SK-N-SH treated with all-trans-retinoic acid at 6 μM for 48 hours (cell line): ENCODE measurements at regions not wholly inside any gene's neighbourhood (a gene's known extent, or its start where the extent isn't known, plus 50 kb on each side); places are given as distances from the start of the nearest gene placed in this dataset.

Experiments used
- OSR1 ChIP-seq: fragments of 250-450 bp; sonication (Bioruptor Pico); IDR thresholded peaks from 2 replicates; pipeline ENCODE4 v1.8.0; 2022; ENCODE audit warnings: moderate library complexity, mild to moderate bottlenecking, inconsistent platforms
- ZFP3 ChIP-seq: fragments of 250-450 bp; sonication (Bioruptor Pico); IDR thresholded peaks from 2 replicates; pipeline ENCODE4 v1.5.0; 2020; ENCODE audit warnings: mild to moderate bottlenecking, moderate library complexity
- ZNF8 ChIP-seq: fragments of 450-650 bp; formaldehyde crosslinking; IDR thresholded peaks from 2 replicates; pipeline ENCODE4 v1.5.0; 2020; ENCODE audit warnings: mild to moderate bottlenecking, moderate library complexity
- TF ChIP-seq, protein P1 (sequence below): fragments of 250-450 bp; sonication (Bioruptor Pico); IDR thresholded peaks from 2 replicates; pipeline ENCODE4 v1.5.1; 2021; ENCODE audit warnings: mild to moderate bottlenecking, moderate library complexity

DNA sequence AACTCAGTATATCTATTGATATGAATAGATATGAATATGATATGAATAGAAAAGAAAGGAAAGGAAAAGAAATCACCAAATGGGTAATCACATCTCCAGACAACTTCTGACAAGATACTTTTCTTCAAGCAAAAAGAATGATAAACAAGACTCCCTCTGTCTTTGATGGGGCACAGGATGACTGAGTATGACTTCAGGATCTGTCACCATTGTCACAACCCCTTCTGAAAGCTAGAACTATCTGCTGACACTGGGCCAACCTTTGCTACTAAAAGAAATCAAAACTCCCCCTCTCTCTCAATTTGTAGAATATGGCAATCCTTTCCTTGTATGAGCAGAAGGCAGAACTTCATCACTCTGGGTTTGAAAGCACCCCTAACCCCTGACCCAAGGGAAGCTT lies 267.2 kb upstream of the RASGEF1B start:
- TF ChIP-seq OSR1 (CRISPR knock-in tag): no peak
- TF ChIP-seq ZFP3 (CRISPR knock-in tag): no peak
- TF ChIP-seq, protein P1, sequence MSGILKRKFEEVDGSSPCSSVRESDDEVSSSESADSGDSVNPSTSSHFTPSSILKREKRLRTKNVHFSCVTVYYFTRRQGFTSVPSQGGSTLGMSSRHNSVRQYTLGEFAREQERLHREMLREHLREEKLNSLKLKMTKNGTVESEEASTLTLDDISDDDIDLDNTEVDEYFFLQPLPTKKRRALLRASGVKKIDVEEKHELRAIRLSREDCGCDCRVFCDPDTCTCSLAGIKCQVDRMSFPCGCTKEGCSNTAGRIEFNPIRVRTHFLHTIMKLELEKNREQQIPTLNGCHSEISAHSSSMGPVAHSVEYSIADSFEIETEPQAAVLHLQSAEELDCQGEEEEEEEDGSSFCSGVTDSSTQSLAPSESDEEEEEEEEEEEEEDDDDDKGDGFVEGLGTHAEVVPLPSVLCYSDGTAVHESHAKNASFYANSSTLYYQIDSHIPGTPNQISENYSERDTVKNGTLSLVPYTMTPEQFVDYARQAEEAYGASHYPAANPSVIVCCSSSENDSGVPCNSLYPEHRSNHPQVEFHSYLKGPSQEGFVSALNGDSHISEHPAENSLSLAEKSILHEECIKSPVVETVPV (CRISPR knock-in tag): no peak
- TF ChIP-seq ZNF8: no peak
